ENCODE measurements at regions not wholly inside any gene's neighbourhood (a gene's known extent, or its start where the extent isn't known, plus 50 kb on each side); places are given as distances from the start of the nearest gene placed in this dataset.

- peaks cover 32% of the 10 kb centered on the region for H3K27me3 ChIP-seq
- peak overlapping the region in 1 of 4 donors; percentile 39 for H3K4me3 ChIP-seq
Observed at GRCh38 chr7:379456-380138, 89.6 kb downstream of the FOXL3 start.

GRCh38 chr7:380139-380485 lies 90.1 kb downstream of the FOXL3 start:
- H3K27ac ChIP-seq = no peak overlapping the region
- no peak overlapping the region for H3K4me3 ChIP-seq
- H3K36me3 ChIP-seq (replicated peaks in 1 of 2) = no peaks in the 10 kb centered on the region
- DNase-seq = peak in 1 of 7 donors; percentile 17
- peaks cover 32% of the 10 kb centered on the region for H3K27me3 ChIP-seq
- TF ChIP-seq CTCF (IDR thresholded peaks at IDR 0.05) (no peak), POLR2A (IDR thresholded peaks at IDR 0.05) (no peak)
- intact Hi-C loops (cut with DNase I) = no loop called here
- H3K4me1 ChIP-seq (replicated peaks in 1 of 2) = no peaks in the 10 kb centered on the region
- no peaks in the 10 kb centered on the region for H3K9me3 ChIP-seq (replicated peaks in 1 of 3)
- 9 to 55% (median 28%) methylated on average over 5 to 15 of the region's 15 CpGs for WGBS, 4 donors

More at GRCh38 chr7:379456-380138, 89.6 kb downstream of the FOXL3 start:
- H3K9me3 ChIP-seq (replicated peaks in 1 of 3) = no peaks in the 10 kb centered on the region
- H3K27ac ChIP-seq = no peak overlapping the region
- no peaks in the 10 kb centered on the region for H3K4me1 ChIP-seq (replicated peaks in 1 of 2)
- intact Hi-C loops (cut with DNase I) = no loop called here
- DNase-seq = peak in 3 of 7 donors; percentile 10 to 22 (median 17)
- WGBS, 4 donors = 19 to 34% (median 30%) methylated on average over 11 to 45 of the region's 45 CpGs
- TF ChIP-seq CTCF (IDR thresholded peaks at IDR 0.05) = no peak
- TF ChIP-seq POLR2A (IDR thresholded peaks at IDR 0.05) = no peak
- H3K36me3 ChIP-seq (replicated peaks in 1 of 2) = no peaks in the 10 kb centered on the region

GRCh38 chr7:380711-381210 lies 90.8 kb downstream of the FOXL3 start:
- 50 to 77% (median 70%) methylated on average over 1 to 8 of the region's 8 CpGs for WGBS, 4 donors

More at GRCh38 chr7:380711-381210, 90.8 kb downstream of the FOXL3 start:
- Histone ChIP-seq H3K27ac (no peak overlapping the region), H3K27me3 (peaks cover 32% of the 10 kb centered on the region), H3K4me1 (replicated peaks in 1 of 2) (no peaks in the 10 kb centered on the region), H3K4me3 (no peak overlapping the region), H3K9me3 (replicated peaks in 1 of 3) (no peaks in the 10 kb centered on the region), H3K36me3 (replicated peaks in 1 of 2) (no peaks in the 10 kb centered on the region)
- peak in 2 of 7 donors; percentile 5 to 9 for DNase-seq
- TF ChIP-seq CTCF (IDR thresholded peaks at IDR 0.05) = no peak
- no peak for TF ChIP-seq POLR2A (IDR thresholded peaks at IDR 0.05)
- intact Hi-C loops (cut with DNase I) = no loop called here

All from adrenal gland (tissue), 9 donors.